GM19452 (cell line): ENCODE measurements at regions not wholly inside any gene's neighbourhood (a gene's known extent, or its start where the extent isn't known, plus 50 kb on each side); places are given as distances from the start of the nearest gene placed in this dataset.
"Not testable (repeated sequence)": the region's sequence is repeated elsewhere in the genome, so short reads cannot be mapped to it uniquely, and the experiment has no call there.

Experiments
- ATAC-seq: cut with Tn5 transposase; IDR thresholded peaks from one replicate; pipeline ENCODE4 v1.9.1; 2021; ENCODE audit not compliant: unreplicated experiment

- not testable (repeated sequence) for ATAC-seq
Measured at GRCh38 chr5:34096033-34096432, 53.0 kb upstream of the C1QTNF3 start.

- not testable (repeated sequence) for ATAC-seq
Measured at GRCh38 chr5:34099891-34100290, 56.9 kb upstream of the C1QTNF3 start.

GRCh38 chr5:34101567-34101966 is 58.6 kb upstream of the C1QTNF3 start:
- not testable (repeated sequence) for ATAC-seq

GRCh38 chr5:34108897-34109296 is 65.9 kb upstream of the C1QTNF3 start:
- ATAC-seq: not testable (repeated sequence)

GRCh38 chr5:34124280-34124679 is 81.3 kb upstream of the C1QTNF3 start:
- not testable (repeated sequence) for ATAC-seq

GRCh38 chr5:34125354-34125753 is 82.3 kb upstream of the C1QTNF3 start:
- peak; percentile 78 for ATAC-seq

GRCh38 chr5:34126741-34127140 is 83.7 kb upstream of the C1QTNF3 start:
- ATAC-seq: not testable (repeated sequence)

GRCh38 chr5:34127818-34128217 is 84.8 kb upstream of the C1QTNF3 start:
- ATAC-seq: not testable (repeated sequence)

- ATAC-seq: not testable (repeated sequence)
Measured at GRCh38 chr5:34128890-34129289, 85.9 kb upstream of the C1QTNF3 start.

- not testable (repeated sequence) for ATAC-seq
Measured at GRCh38 chr5:34154988-34155387, 112.0 kb upstream of the C1QTNF3 start.

- not testable (repeated sequence) for ATAC-seq
Measured at GRCh38 chr5:34156703-34157414, 113.8 kb upstream of the C1QTNF3 start.

- not testable (repeated sequence) for ATAC-seq
Measured at GRCh38 chr5:34160904-34161303, 117.9 kb upstream of the C1QTNF3 start.

GRCh38 chr5:34171398-34171797 is 128.4 kb upstream of the C1QTNF3 start:
- ATAC-seq: not testable (repeated sequence)

GRCh38 chr5:34179453-34180190 is 136.6 kb upstream of the C1QTNF3 start:
- ATAC-seq: not testable (repeated sequence)

GRCh38 chr5:34180225-34180624 is 137.2 kb upstream of the C1QTNF3 start:
- ATAC-seq: not testable (repeated sequence)

GRCh38 chr5:34180940-34181614 is 138.1 kb upstream of the C1QTNF3 start:
- not testable (repeated sequence) for ATAC-seq

GRCh38 chr5:34185005-34185404 is 142.0 kb upstream of the C1QTNF3 start:
- ATAC-seq: not testable (repeated sequence)

GRCh38 chr5:34185572-34185971 is 142.6 kb upstream of the C1QTNF3 start:
- ATAC-seq: not testable (repeated sequence)

- not testable (repeated sequence) for ATAC-seq
Measured at GRCh38 chr5:34186108-34186507, 143.1 kb upstream of the C1QTNF3 start.

- ATAC-seq: not testable (repeated sequence)
Measured at GRCh38 chr5:34186865-34187264, 143.9 kb upstream of the C1QTNF3 start.

- ATAC-seq: not testable (repeated sequence)
Measured at GRCh38 chr5:34187441-34187840, 144.4 kb upstream of the C1QTNF3 start.
